HG03196 (cell line): ENCODE measurements at regions not wholly inside any gene's neighbourhood (a gene's known extent, or its start where the extent isn't known, plus 50 kb on each side); places are given as distances from the start of the nearest gene placed in this dataset.
"Not testable (repeated sequence)": the region's sequence is repeated elsewhere in the genome, so short reads cannot be mapped to it uniquely, and the experiment has no call there.

Experiments
- ATAC-seq: cut with Tn5 transposase; IDR thresholded peaks from one replicate; pipeline ENCODE4 v1.9.1; 2021; ENCODE audit not compliant: unreplicated experiment

- ATAC-seq: not testable (repeated sequence)
These were observed 232.9 kb upstream of the RASGRP1 start for GRCh38 chr15:38797506-38797905.

- ATAC-seq: not testable (repeated sequence)
These were observed 234.6 kb upstream of the RASGRP1 start for GRCh38 chr15:38799202-38799601.

GRCh38 chr15:38809621-38810020 lies 245.0 kb upstream of the RASGRP1 start:
- no peak for ATAC-seq

GRCh38 chr15:38810686-38811085 lies 246.1 kb upstream of the RASGRP1 start:
- ATAC-seq: no peak

- ATAC-seq: not testable (repeated sequence)
These were observed 249.6 kb upstream of the RASGRP1 start for GRCh38 chr15:38814254-38814653.

GRCh38 chr15:38814891-38815290 lies 250.3 kb upstream of the RASGRP1 start:
- no peak for ATAC-seq

- peak; percentile 89 for ATAC-seq
These were observed 253.0 kb upstream of the RASGRP1 start for GRCh38 chr15:38817427-38818156.

- ATAC-seq: no peak
These were observed 253.7 kb upstream of the RASGRP1 start for GRCh38 chr15:38818157-38818790.

GRCh38 chr15:38819387-38819950 lies 254.9 kb upstream of the RASGRP1 start:
- ATAC-seq: no peak

- no peak for ATAC-seq
These were observed 258.6 kb upstream of the RASGRP1 start for GRCh38 chr15:38823263-38823662.

GRCh38 chr15:38824719-38825118 lies 260.1 kb upstream of the RASGRP1 start:
- ATAC-seq: no peak

- no peak for ATAC-seq
These were observed 262.3 kb upstream of the RASGRP1 start for GRCh38 chr15:38826880-38827279.

- no peak for ATAC-seq
These were observed 263.5 kb upstream of the RASGRP1 start for GRCh38 chr15:38828031-38828532.

GRCh38 chr15:38829086-38829485 lies 264.5 kb upstream of the RASGRP1 start:
- no peak for ATAC-seq

GRCh38 chr15:38842226-38842625 lies 277.6 kb upstream of the RASGRP1 start:
- ATAC-seq: no peak

GRCh38 chr15:38843051-38843501 lies 278.5 kb upstream of the RASGRP1 start:
- ATAC-seq: no peak

GRCh38 chr15:38843736-38844590 lies 279.3 kb upstream of the RASGRP1 start:
- no peak for ATAC-seq

GRCh38 chr15:38844736-38845135 lies 280.1 kb upstream of the RASGRP1 start:
- ATAC-seq: no peak

GRCh38 chr15:38846346-38846745 lies 281.7 kb upstream of the RASGRP1 start:
- no peak for ATAC-seq

GRCh38 chr15:38847666-38848065 lies 283.1 kb upstream of the RASGRP1 start:
- no peak for ATAC-seq

GRCh38 chr15:38849046-38849445 lies 284.4 kb upstream of the RASGRP1 start:
- ATAC-seq: no peak
